GM23338 (cell line): ENCODE measurements at regions not wholly inside any gene's neighbourhood (a gene's known extent, or its start where the extent isn't known, plus 50 kb on each side); places are given as distances from the start of the nearest gene placed in this dataset.

Source experiments
- CREB1 ChIP-seq: fragments of 250-450 bp; sonication (Bioruptor Pico); IDR thresholded peaks from 2 replicates; pipeline ENCODE4 v1.5.0; 2020; ENCODE audit warnings: low read depth, mild to moderate bottlenecking, moderate library complexity
- EZH2 ChIP-seq: fragments of 200-600 bp; sonication (generic); IDR thresholded peaks from one replicate; pipeline ENCODE4 v1.8.0; 2017; ENCODE audit warnings: antibody characterized with exemption, mild to moderate bottlenecking, low read depth; ENCODE audit not compliant: unreplicated experiment
- EZH2phosphoT487 ChIP-seq: fragments of 200-600 bp; sonication (generic); IDR thresholded peaks from one replicate; pipeline ENCODE4 v1.8.1; 2018; ENCODE audit warnings: antibody characterized with exemption; ENCODE audit not compliant: unreplicated experiment
- TF ChIP-seq, protein P1 (sequence below), 2 experiments: fragments of 200-600 bp in 1 of 2; sonication (generic) in 1 of 2; conservative IDR thresholded peaks; 2 replicates each; pipeline versions ENCODE4 v1.5.1 to v1.6.1; 2016 to 2017; ENCODE audit warnings: antibody characterized with exemption in 2 of 2, low read depth in 2 of 2, mild to moderate bottlenecking in 2 of 2, moderate library complexity in 1 of 2
- TF ChIP-seq, protein P2 (sequence below): IDR thresholded peaks from 2 replicates; pipeline ENCODE4 v1.6.1; 2016; ENCODE audit warnings: antibody characterized with exemption

DNA sequence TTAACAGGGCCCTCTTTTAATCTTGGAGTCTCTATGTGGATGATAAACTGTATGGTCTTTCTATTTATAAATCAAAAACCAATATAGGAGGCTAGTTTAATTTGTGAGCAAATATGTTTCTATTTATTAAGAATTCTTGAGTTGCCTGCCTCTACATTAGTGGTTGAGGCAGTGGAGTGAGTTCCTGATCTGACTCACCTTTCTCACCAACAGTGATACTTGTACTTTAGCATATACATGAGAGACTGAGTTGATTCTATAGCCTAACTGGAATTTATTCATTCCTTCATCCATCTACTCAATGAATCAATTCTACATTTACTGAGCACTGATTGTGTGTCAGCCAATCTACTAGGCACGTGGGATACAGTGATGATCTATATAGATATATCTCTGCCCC is 126.9 kb downstream of the TRMT11 start:
- TF ChIP-seq, protein P1, sequence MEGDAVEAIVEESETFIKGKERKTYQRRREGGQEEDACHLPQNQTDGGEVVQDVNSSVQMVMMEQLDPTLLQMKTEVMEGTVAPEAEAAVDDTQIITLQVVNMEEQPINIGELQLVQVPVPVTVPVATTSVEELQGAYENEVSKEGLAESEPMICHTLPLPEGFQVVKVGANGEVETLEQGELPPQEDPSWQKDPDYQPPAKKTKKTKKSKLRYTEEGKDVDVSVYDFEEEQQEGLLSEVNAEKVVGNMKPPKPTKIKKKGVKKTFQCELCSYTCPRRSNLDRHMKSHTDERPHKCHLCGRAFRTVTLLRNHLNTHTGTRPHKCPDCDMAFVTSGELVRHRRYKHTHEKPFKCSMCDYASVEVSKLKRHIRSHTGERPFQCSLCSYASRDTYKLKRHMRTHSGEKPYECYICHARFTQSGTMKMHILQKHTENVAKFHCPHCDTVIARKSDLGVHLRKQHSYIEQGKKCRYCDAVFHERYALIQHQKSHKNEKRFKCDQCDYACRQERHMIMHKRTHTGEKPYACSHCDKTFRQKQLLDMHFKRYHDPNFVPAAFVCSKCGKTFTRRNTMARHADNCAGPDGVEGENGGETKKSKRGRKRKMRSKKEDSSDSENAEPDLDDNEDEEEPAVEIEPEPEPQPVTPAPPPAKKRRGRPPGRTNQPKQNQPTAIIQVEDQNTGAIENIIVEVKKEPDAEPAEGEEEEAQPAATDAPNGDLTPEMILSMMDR (conservative IDR thresholded peaks at IDR 0.05; ENCODE audit: low read depth in 2 of 2) = no peak
- TF ChIP-seq EZH2 (no peak), CREB1 (no peak), EZH2phosphoT487 (no peak)
- TF ChIP-seq, protein P2, sequence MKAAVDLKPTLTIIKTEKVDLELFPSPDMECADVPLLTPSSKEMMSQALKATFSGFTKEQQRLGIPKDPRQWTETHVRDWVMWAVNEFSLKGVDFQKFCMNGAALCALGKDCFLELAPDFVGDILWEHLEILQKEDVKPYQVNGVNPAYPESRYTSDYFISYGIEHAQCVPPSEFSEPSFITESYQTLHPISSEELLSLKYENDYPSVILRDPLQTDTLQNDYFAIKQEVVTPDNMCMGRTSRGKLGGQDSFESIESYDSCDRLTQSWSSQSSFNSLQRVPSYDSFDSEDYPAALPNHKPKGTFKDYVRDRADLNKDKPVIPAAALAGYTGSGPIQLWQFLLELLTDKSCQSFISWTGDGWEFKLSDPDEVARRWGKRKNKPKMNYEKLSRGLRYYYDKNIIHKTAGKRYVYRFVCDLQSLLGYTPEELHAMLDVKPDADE = no peak
